ENCODE measurements at regions not wholly inside any gene's neighbourhood (a gene's known extent, or its start where the extent isn't known, plus 50 kb on each side); places are given as distances from the start of the nearest gene placed in this dataset.
"Not testable (repeated sequence)": the region's sequence is repeated elsewhere in the genome, so short reads cannot be mapped to it uniquely, and the experiment has no call there.

- TF ChIP-seq JUND (IDR thresholded peaks at IDR 0.05; ENCODE audit: low read depth): no peak
- DNase-seq (ENCODE audit: low read depth in 1 of 2, low spot score in 1 of 2): no peak
- in situ Hi-C loops (cut with HindIII; ENCODE audit: low pct_unique_long_range_greater_than_20kb, low sequenced_read_pairs): no loop called here
Measured at GRCh38 chr12:76940671-76941445, 62.0 kb upstream of the CSRP2 start.

- in situ Hi-C loops (cut with HindIII; ENCODE audit: low pct_unique_long_range_greater_than_20kb, low sequenced_read_pairs): no loop called here
- no peak for DNase-seq (ENCODE audit: low read depth in 1 of 2, low spot score in 1 of 2)
- no peak for TF ChIP-seq JUND (IDR thresholded peaks at IDR 0.05; ENCODE audit: low read depth)
Measured at GRCh38 chr12:76939701-76940100, 60.9 kb upstream of the CSRP2 start.

DNA sequence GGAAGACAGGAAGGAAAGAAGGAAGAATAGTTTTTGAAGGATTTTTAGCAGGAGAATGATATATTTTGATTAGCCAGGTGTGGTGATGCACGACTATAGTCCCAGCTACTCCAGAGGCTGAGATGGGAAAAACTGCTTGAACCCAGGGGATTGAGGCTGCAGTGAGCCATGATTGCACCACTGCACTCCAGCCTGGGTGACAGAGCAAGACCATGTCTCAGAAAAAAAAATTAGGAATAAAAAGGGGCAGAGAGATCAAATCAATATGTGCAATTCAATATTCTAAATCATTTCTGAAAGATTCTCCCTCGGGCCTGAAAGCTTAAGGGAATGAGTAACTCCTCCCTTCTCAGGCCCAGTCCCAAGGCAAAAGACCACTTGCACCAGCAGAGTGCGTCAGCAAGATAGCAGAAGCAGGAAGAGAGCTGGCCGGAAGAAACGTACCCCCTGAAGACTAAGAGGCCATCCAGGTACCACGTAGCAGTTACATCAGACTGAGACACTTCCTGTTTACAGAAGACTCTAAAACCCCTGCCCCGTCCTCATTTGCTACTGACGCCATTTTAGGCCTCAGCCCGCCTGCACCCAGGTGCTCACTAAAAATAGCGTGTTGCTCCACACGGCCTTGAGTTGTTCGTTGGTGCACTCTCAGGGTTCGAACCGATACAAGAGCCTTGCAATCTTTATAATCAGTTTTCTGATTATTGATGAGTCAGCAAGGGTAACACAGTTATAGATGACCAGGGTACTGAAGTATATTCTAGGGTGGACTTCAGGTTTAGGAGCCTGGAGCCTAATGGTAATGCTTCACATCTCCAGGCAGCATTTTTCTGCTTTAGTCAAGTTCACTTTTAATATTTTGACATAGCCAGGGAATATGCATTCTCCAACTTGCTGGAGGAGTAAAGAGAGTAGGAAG is 57.7 kb upstream of the CSRP2 start:
- no peak for TF ChIP-seq JUND (IDR thresholded peaks at IDR 0.05; ENCODE audit: low read depth)
- no peak for DNase-seq (ENCODE audit: low read depth in 1 of 2, low spot score in 1 of 2)
- in situ Hi-C loops (cut with HindIII; ENCODE audit: low pct_unique_long_range_greater_than_20kb, low sequenced_read_pairs): no loop called here

DNA sequence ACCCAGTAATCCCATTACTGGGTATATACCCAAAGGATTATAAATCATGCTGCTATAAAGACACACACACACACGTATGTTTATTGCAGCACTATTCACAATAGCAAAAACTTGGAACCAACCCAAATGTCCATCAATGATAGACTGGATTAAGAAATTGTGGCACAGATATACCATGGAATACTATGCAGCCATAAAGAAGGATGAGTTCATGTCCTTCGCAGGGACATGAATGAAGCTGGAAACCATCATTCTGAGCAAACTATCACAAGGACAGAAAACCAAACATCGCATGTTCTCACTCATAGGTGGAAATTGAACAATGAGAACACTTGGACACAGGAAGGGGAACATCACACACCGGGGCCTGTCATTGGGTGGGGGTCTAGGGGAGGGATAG is 54.6 kb upstream of the CSRP2 start:
- DNase-seq (ENCODE audit: low read depth in 1 of 2, low spot score in 1 of 2); in situ Hi-C loops (cut with HindIII; ENCODE audit: low pct_unique_long_range_greater_than_20kb, low sequenced_read_pairs): not testable (repeated sequence)

DNA sequence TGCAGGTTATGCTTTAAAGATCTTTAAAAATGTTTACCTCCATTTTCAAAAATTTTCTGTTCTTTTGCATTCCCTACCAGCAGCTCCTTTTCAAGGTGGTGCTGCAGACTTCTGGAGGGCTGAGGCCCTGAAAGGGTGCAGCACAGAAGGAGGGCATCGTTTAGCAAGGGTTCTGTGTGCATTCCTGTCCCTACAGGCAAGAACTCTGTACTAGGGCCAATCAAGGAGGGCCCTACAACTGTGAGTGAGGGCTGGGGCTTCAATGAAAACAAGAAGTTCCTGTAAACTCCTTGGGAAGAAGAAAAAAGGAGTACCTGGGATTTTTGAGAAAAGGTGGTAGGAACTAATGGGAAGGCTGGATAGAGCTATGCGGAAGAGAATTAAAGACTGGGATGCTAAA is 50.7 kb upstream of the CSRP2 start:
- in situ Hi-C loops (cut with HindIII; ENCODE audit: low pct_unique_long_range_greater_than_20kb, low sequenced_read_pairs): no loop called here
- TF ChIP-seq JUND (IDR thresholded peaks at IDR 0.05; ENCODE audit: low read depth): no peak
- no peak for DNase-seq (ENCODE audit: low read depth in 1 of 2, low spot score in 1 of 2)
